C4-2B (cell line): ENCODE measurements at regions not wholly inside any gene's neighbourhood (a gene's known extent, or its start where the extent isn't known, plus 50 kb on each side); places are given as distances from the start of the nearest gene placed in this dataset.

Experiments
- ZFX ChIP-seq: fragments of 450-650 bp; IDR thresholded peaks from 2 replicates; pipeline ENCODE4 v1.6.1; 2017
- TF ChIP-seq, protein P1 (sequence below): fragments of 450-650 bp; conservative IDR thresholded peaks from 2 replicates; pipeline ENCODE4 v1.5.1; 2017; ENCODE audit warnings: mild to moderate bottlenecking

DNA sequence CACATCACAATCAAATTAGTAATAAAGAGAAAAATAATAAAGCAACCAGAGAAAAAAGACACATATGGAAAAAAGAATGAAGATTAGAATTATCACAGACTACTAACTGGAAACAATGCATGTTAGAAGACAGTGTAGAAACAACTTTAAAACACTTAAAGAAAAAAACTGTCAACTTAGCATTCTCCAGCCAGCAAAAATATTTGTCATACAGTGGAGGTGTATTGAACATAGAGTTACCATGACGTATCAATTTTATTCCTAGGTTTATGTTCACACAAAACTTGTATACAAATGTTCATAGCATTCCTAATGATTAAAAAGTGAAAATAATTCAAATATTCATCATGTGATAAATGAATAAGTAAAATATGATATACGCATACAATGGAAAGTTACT, 61.5 kb upstream of the ADAM23 start:
- TF ChIP-seq, protein P1, sequence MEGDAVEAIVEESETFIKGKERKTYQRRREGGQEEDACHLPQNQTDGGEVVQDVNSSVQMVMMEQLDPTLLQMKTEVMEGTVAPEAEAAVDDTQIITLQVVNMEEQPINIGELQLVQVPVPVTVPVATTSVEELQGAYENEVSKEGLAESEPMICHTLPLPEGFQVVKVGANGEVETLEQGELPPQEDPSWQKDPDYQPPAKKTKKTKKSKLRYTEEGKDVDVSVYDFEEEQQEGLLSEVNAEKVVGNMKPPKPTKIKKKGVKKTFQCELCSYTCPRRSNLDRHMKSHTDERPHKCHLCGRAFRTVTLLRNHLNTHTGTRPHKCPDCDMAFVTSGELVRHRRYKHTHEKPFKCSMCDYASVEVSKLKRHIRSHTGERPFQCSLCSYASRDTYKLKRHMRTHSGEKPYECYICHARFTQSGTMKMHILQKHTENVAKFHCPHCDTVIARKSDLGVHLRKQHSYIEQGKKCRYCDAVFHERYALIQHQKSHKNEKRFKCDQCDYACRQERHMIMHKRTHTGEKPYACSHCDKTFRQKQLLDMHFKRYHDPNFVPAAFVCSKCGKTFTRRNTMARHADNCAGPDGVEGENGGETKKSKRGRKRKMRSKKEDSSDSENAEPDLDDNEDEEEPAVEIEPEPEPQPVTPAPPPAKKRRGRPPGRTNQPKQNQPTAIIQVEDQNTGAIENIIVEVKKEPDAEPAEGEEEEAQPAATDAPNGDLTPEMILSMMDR, result no peak
- no peak for TF ChIP-seq ZFX
